HEK293 (cell line): ENCODE measurements at regions not wholly inside any gene's neighbourhood (a gene's known extent, or its start where the extent isn't known, plus 50 kb on each side); places are given as distances from the start of the nearest gene placed in this dataset.

Experiments
- GLI4 ChIP-seq: fragments of 450-650 bp; formaldehyde crosslinking; IDR thresholded peaks from 2 replicates; pipeline ENCODE4 v1.5.1; 2016; ENCODE audit warnings: missing biosample characterization, missing genetic modification characterization
- ZNF175 ChIP-seq: fragments of 450-650 bp; formaldehyde crosslinking; IDR thresholded peaks from 2 replicates; pipeline ENCODE4 v1.5.1; 2016; ENCODE audit warnings: missing biosample characterization, missing genetic modification characterization
- ZNF202 ChIP-seq: fragments of 450-650 bp; formaldehyde crosslinking; IDR thresholded peaks from 2 replicates; pipeline ENCODE4 v1.5.1; 2016; ENCODE audit warnings: missing biosample characterization, missing genetic modification characterization, borderline replicate concordance
- ZNF701 ChIP-seq: fragments of 450-650 bp; formaldehyde crosslinking; IDR thresholded peaks from 2 replicates; pipeline ENCODE4 v1.5.1; 2016; ENCODE audit warnings: missing biosample characterization, missing genetic modification characterization

DNA sequence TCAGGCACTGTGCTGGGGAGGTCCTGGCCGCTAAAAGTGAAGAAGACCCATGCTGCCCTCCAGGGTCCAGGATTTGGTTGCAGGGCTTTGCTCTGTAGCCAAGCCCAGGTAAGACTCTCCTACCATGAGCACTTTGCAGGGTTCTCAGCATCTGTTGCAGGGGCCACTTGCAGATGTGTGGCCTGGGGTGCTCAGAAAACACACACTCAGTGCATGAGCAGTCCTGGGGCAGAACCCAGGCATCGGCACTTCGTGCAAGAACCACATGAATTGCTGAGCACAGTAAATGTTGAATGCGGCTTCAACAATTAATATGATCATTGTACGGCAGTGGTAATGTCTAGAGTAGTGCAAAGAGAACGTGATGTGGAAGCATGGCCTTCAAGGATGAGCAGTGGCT is 98.5 kb upstream of the SMIM21 start:
- TF ChIP-seq ZNF701 (tag by site-specific recombination) = no peak
- no peak for TF ChIP-seq GLI4
- no peak for TF ChIP-seq ZNF175 (tag by site-specific recombination)
- TF ChIP-seq ZNF202 (tag by site-specific recombination) = no peak
